Gastroesophageal sphincter (tissue), 4 donors: ENCODE measurements at regions not wholly inside any gene's neighbourhood (a gene's known extent, or its start where the extent isn't known, plus 50 kb on each side); places are given as distances from the start of the nearest gene placed in this dataset.
"Not testable (repeated sequence)": the region's sequence is repeated elsewhere in the genome, so short reads cannot be mapped to it uniquely, and the experiment has no call there.

Source experiments
- ATAC-seq: fragments of 150-250 bp; one replicate; pipeline ENCODE4 v1.9.1; 2016; ENCODE audit warnings: mild to moderate bottlenecking, moderate library complexity
- H3K27ac ChIP-seq, 4 donors: fragments of 200-600 bp; sonication (generic) in 3 of 4; 1 replicate in 3 of 4; 2 replicates in 1 of 4; pipeline ENCODE4 v1.5.1; 2016 to 2019
- H3K27me3 ChIP-seq: fragments of 200-600 bp; sonication (generic); one replicate; pipeline ENCODE4 v1.5.1; 2019
- H3K36me3 ChIP-seq, 2 donors: fragments of 200-600 bp; sonication (generic); one replicate each; pipeline ENCODE4 v1.5.1; 2019; ENCODE audit warnings: control low read depth in 1 of 2
- H3K4me1 ChIP-seq, 3 donors: fragments of 200-600 bp; sonication (generic); 1 replicate in 2 of 3; 2 replicates in 1 of 3; pipeline ENCODE4 v1.5.1; 2016 to 2019; ENCODE audit warnings: control low read depth in 2 of 3
- H3K4me3 ChIP-seq, 2 donors: fragments of 200-600 bp; sonication (generic); one replicate each; pipeline ENCODE4 v1.5.1; 2019; ENCODE audit warnings: mild to moderate bottlenecking in 1 of 2, moderate library complexity in 1 of 2
- H3K9me3 ChIP-seq, 3 donors: fragments of 200-600 bp; sonication (generic); one replicate each; pipeline ENCODE4 v1.5.1; 2017 to 2019; ENCODE audit warnings: control low read depth in 2 of 3
- EP300 ChIP-seq: sonication (generic); formaldehyde crosslinking; IDR thresholded peaks from one replicate; pipeline ENCODE4 v1.6.1; 2017; ENCODE audit warnings: antibody characterized with exemption, mild to moderate bottlenecking
- POLR2A ChIP-seq, 2 donors: fragments of 450-650 bp; IDR thresholded peaks; one replicate each; pipeline ENCODE4 v1.6.1; 2017; ENCODE audit warnings: antibody characterized with exemption in 2 of 2, mild to moderate bottlenecking in 2 of 2, moderate library complexity in 1 of 2
- POLR2AphosphoS5 ChIP-seq: sonication (generic); formaldehyde crosslinking; IDR thresholded peaks from one replicate; pipeline ENCODE4 v1.6.1; 2017; ENCODE audit warnings: antibody characterized with exemption
- WGBS, 2 donors: methylation state at CpG; one replicate each; pipeline ENCODE4 v1.1.5; 2018; ENCODE audit warnings: low coverage in 1 of 2; 5-methylcytosine and 5-hydroxymethylcytosine counted together
- TF ChIP-seq, protein P1 (sequence below), 4 experiments: fragments of 200-600 bp in 2 of 4; fragments of 450-650 bp in 2 of 4; sonication (generic) in 1 of 4; IDR thresholded peaks; one replicate each; pipeline ENCODE4 v1.5.1; 2017 to 2019; ENCODE audit warnings: antibody characterized with exemption in 4 of 4, mild to moderate bottlenecking in 2 of 4, moderate library complexity in 2 of 4

DNA sequence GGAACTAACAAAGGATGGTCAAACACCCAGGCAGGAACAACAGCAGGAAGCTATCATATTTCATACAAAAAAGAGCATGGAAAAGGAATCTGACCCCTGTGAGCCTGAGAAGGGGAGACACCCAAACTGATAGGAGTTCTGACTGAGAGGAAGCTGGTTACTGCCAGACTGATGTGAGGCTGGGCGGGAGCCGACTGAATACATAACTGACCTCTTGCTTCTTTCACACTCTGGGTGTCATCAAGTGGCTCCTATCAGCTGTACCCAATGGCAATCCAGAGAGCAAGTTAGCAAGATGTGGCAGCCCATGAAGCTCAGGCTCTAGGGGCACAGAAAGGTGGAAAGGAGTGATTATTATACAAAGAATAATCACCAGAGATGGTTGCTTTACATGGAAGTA lies 795.1 kb upstream of the HS3ST5 start:
- no peaks in the 10 kb centered on the region for H3K36me3 ChIP-seq
- no peak overlapping the region for H3K27ac ChIP-seq
- no peaks in the 10 kb centered on the region for H3K4me1 ChIP-seq
- no peaks in the 10 kb centered on the region for H3K9me3 ChIP-seq
- 52 to 56% methylated on average over 2 of the region's 2 CpGs for whole genome bisulfite sequencing, 2 donors
- H3K27me3 ChIP-seq, result no peaks in the 10 kb centered on the region
- H3K4me3 ChIP-seq, result no peak overlapping the region
- TF ChIP-seq POLR2A (IDR thresholded peaks at IDR 0.05), result no peak
- TF ChIP-seq, protein P1, sequence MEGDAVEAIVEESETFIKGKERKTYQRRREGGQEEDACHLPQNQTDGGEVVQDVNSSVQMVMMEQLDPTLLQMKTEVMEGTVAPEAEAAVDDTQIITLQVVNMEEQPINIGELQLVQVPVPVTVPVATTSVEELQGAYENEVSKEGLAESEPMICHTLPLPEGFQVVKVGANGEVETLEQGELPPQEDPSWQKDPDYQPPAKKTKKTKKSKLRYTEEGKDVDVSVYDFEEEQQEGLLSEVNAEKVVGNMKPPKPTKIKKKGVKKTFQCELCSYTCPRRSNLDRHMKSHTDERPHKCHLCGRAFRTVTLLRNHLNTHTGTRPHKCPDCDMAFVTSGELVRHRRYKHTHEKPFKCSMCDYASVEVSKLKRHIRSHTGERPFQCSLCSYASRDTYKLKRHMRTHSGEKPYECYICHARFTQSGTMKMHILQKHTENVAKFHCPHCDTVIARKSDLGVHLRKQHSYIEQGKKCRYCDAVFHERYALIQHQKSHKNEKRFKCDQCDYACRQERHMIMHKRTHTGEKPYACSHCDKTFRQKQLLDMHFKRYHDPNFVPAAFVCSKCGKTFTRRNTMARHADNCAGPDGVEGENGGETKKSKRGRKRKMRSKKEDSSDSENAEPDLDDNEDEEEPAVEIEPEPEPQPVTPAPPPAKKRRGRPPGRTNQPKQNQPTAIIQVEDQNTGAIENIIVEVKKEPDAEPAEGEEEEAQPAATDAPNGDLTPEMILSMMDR (IDR thresholded peaks at IDR 0.05), result no peak
- TF ChIP-seq EP300, result no peak
- no peak for TF ChIP-seq POLR2AphosphoS5
- no peak for ATAC-seq

DNA sequence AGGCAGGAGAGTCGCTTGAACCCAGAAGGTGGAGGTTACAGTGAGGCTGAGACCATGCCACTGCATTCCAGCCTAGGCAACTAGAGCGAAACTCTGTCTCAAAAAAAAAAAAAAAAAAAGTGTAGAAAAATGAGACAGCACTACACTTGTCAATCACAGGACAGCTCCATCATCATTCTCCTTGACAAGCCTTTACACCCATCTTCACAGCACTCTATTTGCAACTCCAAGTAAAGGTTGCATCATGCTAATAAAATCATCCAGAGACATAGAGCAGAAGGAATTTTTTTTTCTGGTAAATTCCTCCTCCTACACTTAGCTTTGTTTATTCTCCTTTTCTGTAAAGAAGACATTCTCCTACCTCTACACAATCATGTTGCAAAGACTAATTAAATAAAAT lies 791.0 kb upstream of the HS3ST5 start:
- Histone ChIP-seq H3K36me3 (no peaks in the 10 kb centered on the region), H3K9me3 (no peaks in the 10 kb centered on the region), H3K4me3 (no peak overlapping the region), H3K27ac (no peak overlapping the region), H3K27me3 (no peaks in the 10 kb centered on the region), H3K4me1 (no peaks in the 10 kb centered on the region)
- ATAC-seq, result no peak
- TF ChIP-seq POLR2AphosphoS5 (no peak), POLR2A (IDR thresholded peaks at IDR 0.05) (no peak), EP300 (no peak)
- TF ChIP-seq, protein P1 (IDR thresholded peaks at IDR 0.05), result no peak
- 87 to 92% methylated on average over 2 of the region's 2 CpGs for WGBS, 2 donors

DNA sequence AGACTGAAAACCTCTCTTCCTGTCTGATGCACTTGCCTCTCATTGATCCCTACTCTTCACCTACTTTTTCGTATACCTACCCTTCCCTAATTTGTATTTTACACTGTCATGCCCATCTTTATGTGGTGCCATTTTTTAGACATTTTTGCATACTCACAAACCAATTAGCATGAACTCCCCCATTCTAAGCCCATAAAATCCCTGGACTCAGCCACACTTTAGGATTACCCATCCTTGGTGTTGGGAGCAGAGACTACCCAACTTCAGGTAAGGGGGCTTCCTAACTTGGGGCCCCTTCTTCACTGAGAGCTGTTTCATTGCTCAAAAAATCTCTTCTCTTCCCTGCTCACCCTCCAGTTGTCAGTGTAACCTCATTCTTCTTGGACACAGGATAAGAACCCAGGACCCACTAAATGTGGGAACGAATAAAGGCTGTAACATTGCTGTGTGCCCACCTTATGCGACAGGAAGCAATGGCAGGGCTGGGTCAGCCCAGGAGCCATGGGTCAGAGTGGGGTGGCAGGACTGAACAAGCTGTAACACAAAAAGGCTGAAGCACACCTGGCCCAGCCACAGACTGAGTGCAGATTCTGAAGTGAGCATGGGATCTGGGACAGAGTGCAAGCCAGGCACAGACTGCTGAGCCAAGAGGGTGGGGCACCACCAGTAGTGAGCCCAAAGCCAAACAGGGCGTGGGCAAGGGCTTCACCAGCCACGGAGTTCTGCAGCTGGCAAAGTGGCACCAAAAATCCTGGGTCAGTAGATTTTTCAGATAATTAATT lies 789.1 kb upstream of the HS3ST5 start:
- WGBS, 2 donors, result 74 to 100% methylated on average over 1 to 3 of the region's 5 CpGs
- Histone ChIP-seq H3K36me3 (no peaks in the 10 kb centered on the region), H3K9me3 (no peaks in the 10 kb centered on the region), H3K27me3 (no peaks in the 10 kb centered on the region), H3K4me1 (no peaks in the 10 kb centered on the region), H3K4me3 (no peak overlapping the region), H3K27ac (no peak overlapping the region)
- ATAC-seq, result no peak
- TF ChIP-seq POLR2AphosphoS5 (no peak), POLR2A (IDR thresholded peaks at IDR 0.05) (no peak), EP300 (no peak)

DNA sequence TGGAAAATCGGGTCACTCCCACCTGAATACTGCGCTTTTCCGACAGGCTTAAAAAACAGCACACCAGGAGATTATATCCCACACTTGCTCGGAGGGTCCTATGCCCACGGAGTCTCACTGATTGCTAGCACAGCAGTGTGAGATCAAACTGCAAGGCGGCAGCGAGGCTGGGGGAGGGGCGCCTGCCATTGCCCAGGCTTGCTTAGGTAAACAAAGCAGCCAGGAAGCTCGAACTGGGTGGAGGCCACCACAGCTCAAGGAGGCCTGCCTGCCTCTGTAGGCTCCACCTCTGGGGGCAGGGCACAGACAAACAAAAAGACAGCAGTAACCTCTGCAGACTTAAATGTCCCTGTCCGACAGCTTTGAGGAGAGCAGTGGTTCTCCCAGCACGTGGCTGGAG lies 778.7 kb upstream of the HS3ST5 start:
- not testable (repeated sequence) for H3K36me3 ChIP-seq, H3K9me3 ChIP-seq, H3K27me3 ChIP-seq, H3K4me3 ChIP-seq, ATAC-seq, H3K27ac ChIP-seq, H3K4me1 ChIP-seq
- WGBS, 2 donors, result 82% methylated on average over 2 of the region's 11 CpGs; no CpG with 5 or more reads in 1 of the 2 donors

DNA sequence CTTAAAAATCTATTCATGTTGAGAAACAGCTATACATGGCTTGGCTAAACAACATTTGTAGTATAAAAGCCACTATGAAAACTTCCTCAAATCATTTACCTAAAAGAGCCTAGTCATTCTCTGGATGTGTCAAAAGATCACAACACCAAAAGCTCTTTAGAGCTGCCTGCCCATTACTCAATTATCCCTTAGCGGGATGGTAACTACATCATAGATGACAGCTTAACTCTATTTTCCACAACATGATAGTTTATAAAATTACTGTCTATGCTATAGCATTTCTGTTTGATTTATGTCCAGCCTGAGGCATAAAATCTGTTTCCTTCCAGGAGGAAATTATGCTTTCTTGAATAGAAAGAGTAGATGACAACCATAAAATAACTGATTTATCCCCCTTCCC lies 777.6 kb upstream of the HS3ST5 start:
- peaks cover 0 to 4% (median 0%) of the 10 kb centered on the region in 3 donors for H3K9me3 ChIP-seq
- TF ChIP-seq POLR2AphosphoS5 (no peak), POLR2A (IDR thresholded peaks at IDR 0.05) (no peak), EP300 (no peak)
- TF ChIP-seq, protein P1 (IDR thresholded peaks at IDR 0.05), result no peak
- no peaks in the 10 kb centered on the region for H3K4me1 ChIP-seq
- WGBS, 2 donors, result 32 to 56% methylated on average over 1 of the region's 1 CpG
- no peak for ATAC-seq
- H3K4me3 ChIP-seq, result no peak overlapping the region
- no peak overlapping the region for H3K27ac ChIP-seq
- no peaks in the 10 kb centered on the region for H3K36me3 ChIP-seq
- H3K27me3 ChIP-seq, result no peaks in the 10 kb centered on the region

DNA sequence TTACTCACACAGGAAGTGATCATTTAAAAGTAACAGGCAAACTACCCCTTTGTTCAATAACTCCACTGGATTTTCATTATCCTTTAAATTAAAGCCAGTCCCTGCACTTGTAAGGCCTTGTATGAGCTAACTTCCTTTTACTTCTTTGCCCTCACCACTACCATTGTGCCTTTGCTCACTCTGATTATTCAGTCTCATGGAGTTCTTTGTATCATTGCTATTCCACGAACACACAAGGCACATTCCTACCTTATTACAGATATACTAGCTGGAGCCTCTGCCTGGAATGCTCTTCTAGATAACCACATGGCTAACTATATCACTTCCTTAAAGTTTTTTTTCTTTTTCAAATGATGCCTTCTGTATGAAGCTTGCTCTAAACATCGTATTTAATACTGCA lies 748.6 kb upstream of the HS3ST5 start:
- ATAC-seq, result no peak
- no peaks in the 10 kb centered on the region for H3K36me3 ChIP-seq
- H3K27ac ChIP-seq, result no peak overlapping the region
- no peaks in the 10 kb centered on the region for H3K9me3 ChIP-seq
- H3K4me3 ChIP-seq, result no peak overlapping the region
- TF ChIP-seq EP300, result no peak
- TF ChIP-seq POLR2AphosphoS5, result no peak
- TF ChIP-seq, protein P1 (IDR thresholded peaks at IDR 0.05), result no peak
- TF ChIP-seq POLR2A (IDR thresholded peaks at IDR 0.05), result no peak
- H3K4me1 ChIP-seq, result no peaks in the 10 kb centered on the region
- 76 to 81% methylated on average over 2 of the region's 2 CpGs for WGBS, 2 donors
- H3K27me3 ChIP-seq, result no peaks in the 10 kb centered on the region
